Ishikawa (cell line): ENCODE measurements at regions not wholly inside any gene's neighbourhood (a gene's known extent, or its start where the extent isn't known, plus 50 kb on each side); places are given as distances from the start of the nearest gene placed in this dataset.

ENCODE experiments used
- CREB1 ChIP-seq: IDR thresholded peaks from 2 replicates; pipeline ENCODE4 v1.6.1; 2012; ENCODE audit warnings: low read depth
- EGR1 ChIP-seq: IDR thresholded peaks from 2 replicates; pipeline ENCODE4 v1.6.1; 2012
- EP300 ChIP-seq: IDR thresholded peaks from 2 replicates; pipeline ENCODE4 v1.6.1; 2012; ENCODE audit warnings: borderline replicate concordance
- NFIC ChIP-seq: IDR thresholded peaks from 2 replicates; pipeline ENCODE4 v1.6.1; 2012
- RAD21 ChIP-seq: IDR thresholded peaks from 2 replicates; pipeline ENCODE4 v1.6.1; 2012; ENCODE audit warnings: low read depth
- TAF1 ChIP-seq: IDR thresholded peaks from 2 replicates; pipeline ENCODE4 v1.6.1; 2012; ENCODE audit warnings: low read depth, mild to moderate bottlenecking
- TEAD4 ChIP-seq: IDR thresholded peaks from 2 replicates; pipeline ENCODE4 v1.6.1; 2012
- TF ChIP-seq, protein P1 (sequence below): IDR thresholded peaks from 2 replicates; pipeline ENCODE4 v1.6.1; 2012
- TF ChIP-seq, protein P2 (sequence below): IDR thresholded peaks from 2 replicates; pipeline ENCODE4 v1.6.1; 2012; ENCODE audit warnings: low read depth, mild to moderate bottlenecking

DNA sequence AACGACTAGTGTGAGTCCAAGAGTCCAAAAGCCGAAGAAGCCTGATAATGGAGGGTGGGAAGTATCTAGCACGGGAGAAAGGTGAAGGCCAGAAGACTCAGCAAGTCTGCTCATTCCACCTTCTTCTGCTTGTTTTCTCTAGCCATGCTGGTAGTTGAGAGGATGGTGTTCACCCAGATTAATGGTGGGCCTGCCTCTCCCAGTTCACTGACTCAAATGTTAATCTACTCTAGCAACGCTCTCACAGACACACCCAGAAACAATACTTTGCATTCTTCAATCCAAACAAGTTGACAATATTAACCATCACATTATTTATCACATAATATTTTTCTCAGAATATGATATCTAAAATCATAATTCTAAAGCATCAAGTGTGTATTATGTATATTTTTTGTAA lies 1055.1 kb upstream of the PCDH10 start:
- TF ChIP-seq, protein P1, sequence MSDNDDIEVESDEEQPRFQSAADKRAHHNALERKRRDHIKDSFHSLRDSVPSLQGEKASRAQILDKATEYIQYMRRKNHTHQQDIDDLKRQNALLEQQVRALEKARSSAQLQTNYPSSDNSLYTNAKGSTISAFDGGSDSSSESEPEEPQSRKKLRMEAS: no peak
- TF ChIP-seq EP300 (no peak), RAD21 (no peak), TEAD4 (no peak), CREB1 (no peak), TAF1 (no peak), NFIC (no peak), EGR1 (no peak)
- TF ChIP-seq, protein P2, sequence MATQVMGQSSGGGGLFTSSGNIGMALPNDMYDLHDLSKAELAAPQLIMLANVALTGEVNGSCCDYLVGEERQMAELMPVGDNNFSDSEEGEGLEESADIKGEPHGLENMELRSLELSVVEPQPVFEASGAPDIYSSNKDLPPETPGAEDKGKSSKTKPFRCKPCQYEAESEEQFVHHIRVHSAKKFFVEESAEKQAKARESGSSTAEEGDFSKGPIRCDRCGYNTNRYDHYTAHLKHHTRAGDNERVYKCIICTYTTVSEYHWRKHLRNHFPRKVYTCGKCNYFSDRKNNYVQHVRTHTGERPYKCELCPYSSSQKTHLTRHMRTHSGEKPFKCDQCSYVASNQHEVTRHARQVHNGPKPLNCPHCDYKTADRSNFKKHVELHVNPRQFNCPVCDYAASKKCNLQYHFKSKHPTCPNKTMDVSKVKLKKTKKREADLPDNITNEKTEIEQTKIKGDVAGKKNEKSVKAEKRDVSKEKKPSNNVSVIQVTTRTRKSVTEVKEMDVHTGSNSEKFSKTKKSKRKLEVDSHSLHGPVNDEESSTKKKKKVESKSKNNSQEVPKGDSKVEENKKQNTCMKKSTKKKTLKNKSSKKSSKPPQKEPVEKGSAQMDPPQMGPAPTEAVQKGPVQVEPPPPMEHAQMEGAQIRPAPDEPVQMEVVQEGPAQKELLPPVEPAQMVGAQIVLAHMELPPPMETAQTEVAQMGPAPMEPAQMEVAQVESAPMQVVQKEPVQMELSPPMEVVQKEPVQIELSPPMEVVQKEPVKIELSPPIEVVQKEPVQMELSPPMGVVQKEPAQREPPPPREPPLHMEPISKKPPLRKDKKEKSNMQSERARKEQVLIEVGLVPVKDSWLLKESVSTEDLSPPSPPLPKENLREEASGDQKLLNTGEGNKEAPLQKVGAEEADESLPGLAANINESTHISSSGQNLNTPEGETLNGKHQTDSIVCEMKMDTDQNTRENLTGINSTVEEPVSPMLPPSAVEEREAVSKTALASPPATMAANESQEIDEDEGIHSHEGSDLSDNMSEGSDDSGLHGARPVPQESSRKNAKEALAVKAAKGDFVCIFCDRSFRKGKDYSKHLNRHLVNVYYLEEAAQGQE: no peak
